ENCODE measurements at regions not wholly inside any gene's neighbourhood (a gene's known extent, or its start where the extent isn't known, plus 50 kb on each side); places are given as distances from the start of the nearest gene placed in this dataset.

GRCh38 chr10:44799966-44800365 lies 111.2 kb upstream of the TMEM72 start:
- Mint-ChIP-seq H3K4me1 (ENCODE audit: low read depth, unreplicated experiment) (peaks cover 61% of the 10 kb centered on the region), H3K9me3 (ENCODE audit: low read depth, unreplicated experiment) (peaks cover 2% of the 10 kb centered on the region), H3K27ac (ENCODE audit: unreplicated experiment) (no peak overlapping the region), H3K36me3 (ENCODE audit: insufficient read depth, unreplicated experiment) (no peaks in the 10 kb centered on the region), H3K4me3 (ENCODE audit: low read depth, unreplicated experiment) (no peak overlapping the region), H3K27me3 (ENCODE audit: unreplicated experiment) (peaks cover 18% of the 10 kb centered on the region)
- no peak for DNase-seq
- BruUV-seq (replicated peaks) = no TSS peak
- intact Hi-C loops (cut with micrococcal nuclease; ENCODE audit: unreplicated experiment) = loop anchor here (5.0 kb wide), 1 partner anchor 62 kb away; no protein-coding TSS in a partner anchor
- CTCF ChIA-PET = no interaction called here
- TF ChIP-seq, protein P1, sequence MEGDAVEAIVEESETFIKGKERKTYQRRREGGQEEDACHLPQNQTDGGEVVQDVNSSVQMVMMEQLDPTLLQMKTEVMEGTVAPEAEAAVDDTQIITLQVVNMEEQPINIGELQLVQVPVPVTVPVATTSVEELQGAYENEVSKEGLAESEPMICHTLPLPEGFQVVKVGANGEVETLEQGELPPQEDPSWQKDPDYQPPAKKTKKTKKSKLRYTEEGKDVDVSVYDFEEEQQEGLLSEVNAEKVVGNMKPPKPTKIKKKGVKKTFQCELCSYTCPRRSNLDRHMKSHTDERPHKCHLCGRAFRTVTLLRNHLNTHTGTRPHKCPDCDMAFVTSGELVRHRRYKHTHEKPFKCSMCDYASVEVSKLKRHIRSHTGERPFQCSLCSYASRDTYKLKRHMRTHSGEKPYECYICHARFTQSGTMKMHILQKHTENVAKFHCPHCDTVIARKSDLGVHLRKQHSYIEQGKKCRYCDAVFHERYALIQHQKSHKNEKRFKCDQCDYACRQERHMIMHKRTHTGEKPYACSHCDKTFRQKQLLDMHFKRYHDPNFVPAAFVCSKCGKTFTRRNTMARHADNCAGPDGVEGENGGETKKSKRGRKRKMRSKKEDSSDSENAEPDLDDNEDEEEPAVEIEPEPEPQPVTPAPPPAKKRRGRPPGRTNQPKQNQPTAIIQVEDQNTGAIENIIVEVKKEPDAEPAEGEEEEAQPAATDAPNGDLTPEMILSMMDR (IDR thresholded peaks at IDR 0.05; ENCODE audit: unreplicated experiment) = no peak

DNA sequence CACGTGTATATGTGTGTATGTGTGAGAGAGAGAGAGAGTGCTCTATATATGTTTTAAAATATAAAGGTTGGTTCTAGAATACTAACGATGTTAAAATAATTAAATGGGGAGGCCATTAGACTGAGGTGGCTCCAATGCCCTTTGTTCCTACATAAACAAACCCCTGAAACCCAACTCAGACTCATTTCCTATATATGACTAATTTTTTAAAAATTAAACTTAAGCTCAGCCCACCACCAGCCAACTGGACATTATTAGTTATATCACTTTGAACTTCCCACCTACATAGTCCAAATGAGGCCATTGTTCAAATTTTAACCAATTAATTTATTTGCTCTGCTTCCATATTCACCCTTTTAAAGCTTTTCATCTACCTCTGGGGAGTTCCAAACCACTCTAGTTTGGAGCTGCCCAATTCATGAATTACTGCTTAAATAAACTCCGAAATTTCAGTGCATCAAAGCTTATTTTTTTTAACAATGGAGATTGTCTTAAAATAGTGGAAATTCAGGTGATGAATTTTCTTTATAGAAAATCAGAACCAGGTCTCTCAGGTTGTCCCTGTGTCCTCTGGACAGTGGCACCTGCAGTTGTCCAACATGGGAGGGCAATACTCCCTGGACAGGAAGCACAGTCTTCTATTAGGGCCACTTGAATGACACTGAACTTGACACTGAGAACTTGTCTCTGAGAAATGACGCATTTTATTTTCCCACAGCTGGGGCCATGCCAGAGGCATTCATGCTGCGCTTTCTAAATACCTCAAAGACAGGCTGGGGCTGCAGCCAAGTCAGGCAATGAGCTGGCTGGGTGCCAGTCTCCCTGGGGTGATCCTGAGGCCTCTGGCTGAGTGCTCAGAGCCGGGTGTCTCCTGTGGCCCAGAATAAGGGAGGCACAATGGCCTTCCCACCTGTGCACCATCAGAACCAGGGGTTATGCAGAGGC lies 109.5 kb upstream of the TMEM72 start:
- TF ChIP-seq, protein P1 (IDR thresholded peaks at IDR 0.05; ENCODE audit: unreplicated experiment) = no peak
- Mint-ChIP-seq H3K27ac (ENCODE audit: unreplicated experiment) (peak overlapping the region; percentile 69), H3K9me3 (ENCODE audit: low read depth, unreplicated experiment) (peaks cover 2% of the 10 kb centered on the region), H3K36me3 (ENCODE audit: insufficient read depth, unreplicated experiment) (no peaks in the 10 kb centered on the region), H3K27me3 (ENCODE audit: unreplicated experiment) (peaks cover 6% of the 10 kb centered on the region), H3K4me3 (ENCODE audit: low read depth, unreplicated experiment) (peak overlapping the region; percentile 28), H3K4me1 (ENCODE audit: low read depth, unreplicated experiment) (peaks cover 60% of the 10 kb centered on the region)
- intact Hi-C loops (cut with micrococcal nuclease; ENCODE audit: unreplicated experiment) = loop anchor here (5.0 kb wide), 1 partner anchor 61 kb away; no protein-coding TSS in a partner anchor
- CTCF ChIA-PET = interaction anchor here (0.6 kb wide), 1 partner anchor 57 kb away, joined by 11 read pairs; no protein-coding TSS in a partner anchor
- peak; percentile 96 for DNase-seq
- no TSS peak for BruUV-seq (replicated peaks)

DNA sequence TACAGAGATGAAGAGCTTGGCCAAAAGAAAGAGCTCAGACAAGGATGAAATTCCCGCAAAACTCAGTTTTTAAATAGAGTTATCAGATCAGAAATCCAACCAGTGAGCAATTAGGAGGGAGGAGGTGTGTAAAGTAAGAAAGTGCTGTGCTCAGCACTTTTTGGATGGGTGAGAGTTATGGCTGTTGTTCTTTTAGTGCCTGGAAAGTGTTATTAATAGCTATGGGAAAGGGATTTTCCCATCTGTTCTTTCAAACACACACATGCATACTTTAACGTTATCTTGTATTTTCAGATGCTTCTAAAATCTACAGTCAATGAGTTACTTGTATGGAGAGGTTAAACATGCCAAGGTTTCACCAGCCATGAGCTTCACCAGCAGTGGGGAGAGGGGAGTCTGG lies 107.3 kb upstream of the TMEM72 start:
- Mint-ChIP-seq H3K36me3 (ENCODE audit: insufficient read depth, unreplicated experiment) (no peaks in the 10 kb centered on the region), H3K9me3 (ENCODE audit: low read depth, unreplicated experiment) (peaks cover 2% of the 10 kb centered on the region), H3K4me1 (ENCODE audit: low read depth, unreplicated experiment) (peaks cover 60% of the 10 kb centered on the region), H3K4me3 (ENCODE audit: low read depth, unreplicated experiment) (no peak overlapping the region), H3K27me3 (ENCODE audit: unreplicated experiment) (no peaks in the 10 kb centered on the region), H3K27ac (ENCODE audit: unreplicated experiment) (no peak overlapping the region)
- intact Hi-C loops (cut with micrococcal nuclease; ENCODE audit: unreplicated experiment) = loop anchor here (5.0 kb wide), 1 partner anchor 58 kb away; no protein-coding TSS in a partner anchor
- CTCF ChIA-PET = interaction anchor here (0.6 to 1.0 kb wide), 2 partner anchors 8 to 60 kb away, joined by 3 read pairs; no protein-coding TSS in a partner anchor
- no peak for DNase-seq
- TF ChIP-seq, protein P1 (IDR thresholded peaks at IDR 0.05; ENCODE audit: unreplicated experiment) = no peak
- BruUV-seq (replicated peaks) = no TSS peak

- H3K36me3 Mint-ChIP-seq (ENCODE audit: insufficient read depth, unreplicated experiment) = no peaks in the 10 kb centered on the region
- peaks cover 2% of the 10 kb centered on the region for H3K9me3 Mint-ChIP-seq (ENCODE audit: low read depth, unreplicated experiment)
- H3K4me1 Mint-ChIP-seq (ENCODE audit: low read depth, unreplicated experiment) = peaks cover 59% of the 10 kb centered on the region
- no peak overlapping the region for H3K4me3 Mint-ChIP-seq (ENCODE audit: low read depth, unreplicated experiment)
- no peak overlapping the region for H3K27ac Mint-ChIP-seq (ENCODE audit: unreplicated experiment)
- no peak for DNase-seq
- TF ChIP-seq, protein P1 (IDR thresholded peaks at IDR 0.05; ENCODE audit: unreplicated experiment) = no peak
- no peaks in the 10 kb centered on the region for H3K27me3 Mint-ChIP-seq (ENCODE audit: unreplicated experiment)
- CTCF ChIA-PET = interaction anchor here (0.6 to 1.0 kb wide), 4 partner anchors 9 to 68 kb away, joined by 3 read pairs; no protein-coding TSS in a partner anchor
- no TSS peak for BruUV-seq (replicated peaks)
- intact Hi-C loops (cut with micrococcal nuclease; ENCODE audit: unreplicated experiment) = loop anchor here (5.0 kb wide), 1 partner anchor 58 kb away; no protein-coding TSS in a partner anchor
Observed at GRCh38 chr10:44804661-44805060, 106.5 kb upstream of the TMEM72 start.

All from Calu3 (cell line).